GM10847 (cell line): ENCODE measurements at regions not wholly inside any gene's neighbourhood (a gene's known extent, or its start where the extent isn't known, plus 50 kb on each side); places are given as distances from the start of the nearest gene placed in this dataset.

Experiments used
- POLR2A ChIP-seq: IDR thresholded peaks from 2 replicates; pipeline ENCODE4 v1.6.1; 2011; ENCODE audit not compliant: insufficient read length; ENCODE audit errors: extremely low read depth

GRCh38 chr6:28767133-28767532, 156.7 kb downstream of the TRIM27 start:
- no peak for TF ChIP-seq POLR2A

GRCh38 chr6:28767691-28768090, 156.1 kb downstream of the TRIM27 start:
- TF ChIP-seq POLR2A: no peak

GRCh38 chr6:28768187-28768913, 155.4 kb downstream of the TRIM27 start:
- no peak for TF ChIP-seq POLR2A

- no peak for TF ChIP-seq POLR2A
Observed at GRCh38 chr6:28769626-28770402, 154.0 kb downstream of the TRIM27 start.

- no peak for TF ChIP-seq POLR2A
Observed at GRCh38 chr6:28770732-28771131, 153.1 kb downstream of the TRIM27 start.

- TF ChIP-seq POLR2A: no peak
Observed at GRCh38 chr6:28771401-28772267, 152.2 kb downstream of the TRIM27 start.

GRCh38 chr6:28772480-28773381, 151.1 kb downstream of the TRIM27 start:
- no peak for TF ChIP-seq POLR2A

- TF ChIP-seq POLR2A: no peak
Observed at GRCh38 chr6:28774292-28775051, 149.3 kb downstream of the TRIM27 start.

GRCh38 chr6:28775052-28775376, 148.8 kb downstream of the TRIM27 start:
- TF ChIP-seq POLR2A: no peak

GRCh38 chr6:28775405-28776129, 148.2 kb downstream of the TRIM27 start:
- no peak for TF ChIP-seq POLR2A

GRCh38 chr6:28776269-28777146, 147.3 kb downstream of the TRIM27 start:
- TF ChIP-seq POLR2A: no peak

GRCh38 chr6:28777147-28777461, 146.7 kb downstream of the TRIM27 start:
- no peak for TF ChIP-seq POLR2A
